HAP-1 (cell line): ENCODE measurements at regions not wholly inside any gene's neighbourhood (a gene's known extent, or its start where the extent isn't known, plus 50 kb on each side); places are given as distances from the start of the nearest gene placed in this dataset.

Experiments used
- DNase-seq, 2 experiments: peaks; one replicate each; pipeline ENCODE4 v3.0.0-alpha.2; 2016 to 2020; ENCODE audit warnings: low spot score in 2 of 2
- H3K27me3 ChIP-seq: fragments of 250-450 bp; sonication (Bioruptor Pico); 2 replicates; pipeline ENCODE4 v1.5.1; 2020; ENCODE audit warnings: low read depth, mild to moderate bottlenecking, moderate library complexity
- H3K36me3 ChIP-seq: fragments of 250-450 bp; sonication (Bioruptor Pico); replicated peaks from 2 replicates; pipeline ENCODE4 v1.5.1; 2020; ENCODE audit warnings: mild to moderate bottlenecking
- H3K4me1 ChIP-seq: fragments of 250-450 bp; sonication (Bioruptor Pico); 2 replicates; pipeline ENCODE4 v1.5.1; 2020; ENCODE audit warnings: mild to moderate bottlenecking
- H3K4me3 ChIP-seq: fragments of 250-450 bp; sonication (Bioruptor Pico); 2 replicates; pipeline ENCODE4 v1.5.1; 2020; ENCODE audit warnings: mild to moderate bottlenecking, moderate library complexity
- H3K9me3 ChIP-seq: fragments of 250-450 bp; sonication (Bioruptor Pico); 2 replicates; pipeline ENCODE4 v1.5.1; 2020; ENCODE audit warnings: mild to moderate bottlenecking, moderate library complexity
- in situ Hi-C: fragments of 300-500 bp; cut with MboI; formaldehyde crosslinking; loops from 3 replicates; pipeline ENCODE4 v1.14.3; 2020; ENCODE audit warnings: low sequenced_read_pairs, inconsistent platforms, mixed read lengths

GRCh38 chr6:3559561-3559960 lies 102.7 kb upstream of the SLC22A23 start:
- no peaks in the 10 kb centered on the region for H3K36me3 ChIP-seq
- H3K9me3 ChIP-seq, result no peaks in the 10 kb centered on the region
- in situ Hi-C loops, result no loop called here

GRCh38 chr6:3557336-3557735 lies 100.5 kb upstream of the SLC22A23 start:
- in situ Hi-C loops, result no loop called here
- no peaks in the 10 kb centered on the region for H3K9me3 ChIP-seq
- no peak for DNase-seq

More at GRCh38 chr6:3559561-3559960, 102.7 kb upstream of the SLC22A23 start:
- Histone ChIP-seq H3K4me1 (no peaks in the 10 kb centered on the region), H3K27me3 (no peaks in the 10 kb centered on the region), H3K4me3 (no peak overlapping the region)
- no peak for DNase-seq

GRCh38 chr6:3553254-3553653 lies 96.4 kb upstream of the SLC22A23 start:
- no peak for DNase-seq
- no peaks in the 10 kb centered on the region for H3K36me3 ChIP-seq
- H3K4me3 ChIP-seq, result no peak overlapping the region
- no peaks in the 10 kb centered on the region for H3K4me1 ChIP-seq
- H3K9me3 ChIP-seq, result no peaks in the 10 kb centered on the region
- in situ Hi-C loops, result no loop called here
- H3K27me3 ChIP-seq, result no peaks in the 10 kb centered on the region

More at GRCh38 chr6:3557336-3557735, 100.5 kb upstream of the SLC22A23 start:
- Histone ChIP-seq H3K27me3 (no peaks in the 10 kb centered on the region), H3K36me3 (no peaks in the 10 kb centered on the region), H3K4me3 (no peak overlapping the region), H3K4me1 (no peaks in the 10 kb centered on the region)

GRCh38 chr6:3551716-3552511 lies 95.1 kb upstream of the SLC22A23 start:
- no peaks in the 10 kb centered on the region for H3K36me3 ChIP-seq
- no peaks in the 10 kb centered on the region for H3K27me3 ChIP-seq
- no peak for DNase-seq
- in situ Hi-C loops, result no loop called here
- no peak overlapping the region for H3K4me3 ChIP-seq
- H3K9me3 ChIP-seq, result no peaks in the 10 kb centered on the region
- no peaks in the 10 kb centered on the region for H3K4me1 ChIP-seq

- H3K4me1 ChIP-seq, result no peaks in the 10 kb centered on the region
- no peak for DNase-seq
- H3K36me3 ChIP-seq, result no peaks in the 10 kb centered on the region
- in situ Hi-C loops, result no loop called here
- no peaks in the 10 kb centered on the region for H3K27me3 ChIP-seq
- H3K9me3 ChIP-seq, result no peaks in the 10 kb centered on the region
- no peak overlapping the region for H3K4me3 ChIP-seq
Measured at GRCh38 chr6:3549314-3549940, 92.6 kb upstream of the SLC22A23 start.

GRCh38 chr6:3546121-3546520 lies 89.3 kb upstream of the SLC22A23 start:
- Histone ChIP-seq H3K9me3 (no peaks in the 10 kb centered on the region), H3K4me3 (no peak overlapping the region), H3K4me1 (no peaks in the 10 kb centered on the region), H3K27me3 (no peaks in the 10 kb centered on the region), H3K36me3 (no peaks in the 10 kb centered on the region)
- no peak for DNase-seq
- in situ Hi-C loops, result no loop called here

- in situ Hi-C loops, result no loop called here
- no peaks in the 10 kb centered on the region for H3K4me1 ChIP-seq
- H3K36me3 ChIP-seq, result no peaks in the 10 kb centered on the region
- no peak overlapping the region for H3K4me3 ChIP-seq
- no peak for DNase-seq
- H3K9me3 ChIP-seq, result no peaks in the 10 kb centered on the region
- no peaks in the 10 kb centered on the region for H3K27me3 ChIP-seq
Measured at GRCh38 chr6:3545156-3545555, 88.3 kb upstream of the SLC22A23 start.

GRCh38 chr6:3542032-3542640 lies 85.3 kb upstream of the SLC22A23 start:
- H3K4me1 ChIP-seq, result no peaks in the 10 kb centered on the region
- H3K4me3 ChIP-seq, result no peak overlapping the region
- in situ Hi-C loops, result no loop called here
- H3K9me3 ChIP-seq, result no peaks in the 10 kb centered on the region
- H3K27me3 ChIP-seq, result no peaks in the 10 kb centered on the region
- no peak for DNase-seq
- H3K36me3 ChIP-seq, result no peaks in the 10 kb centered on the region

GRCh38 chr6:3541006-3541585 lies 84.2 kb upstream of the SLC22A23 start:
- H3K36me3 ChIP-seq, result no peaks in the 10 kb centered on the region
- no peaks in the 10 kb centered on the region for H3K27me3 ChIP-seq
- in situ Hi-C loops, result no loop called here
- no peaks in the 10 kb centered on the region for H3K9me3 ChIP-seq
- H3K4me1 ChIP-seq, result no peaks in the 10 kb centered on the region
- no peak overlapping the region for H3K4me3 ChIP-seq
- DNase-seq, result no peak

- in situ Hi-C loops, result no loop called here
- H3K9me3 ChIP-seq, result no peaks in the 10 kb centered on the region
- DNase-seq, result no peak
- H3K27me3 ChIP-seq, result no peaks in the 10 kb centered on the region
- no peaks in the 10 kb centered on the region for H3K4me1 ChIP-seq
- H3K4me3 ChIP-seq, result no peak overlapping the region
- H3K36me3 ChIP-seq, result no peaks in the 10 kb centered on the region
Measured at GRCh38 chr6:3540253-3540820, 83.5 kb upstream of the SLC22A23 start.

GRCh38 chr6:3538536-3538935 lies 81.7 kb upstream of the SLC22A23 start:
- H3K4me3 ChIP-seq, result no peak overlapping the region
- in situ Hi-C loops, result no loop called here
- DNase-seq, result no peak
- no peaks in the 10 kb centered on the region for H3K27me3 ChIP-seq
- no peaks in the 10 kb centered on the region for H3K36me3 ChIP-seq
- H3K9me3 ChIP-seq, result no peaks in the 10 kb centered on the region
- H3K4me1 ChIP-seq, result no peaks in the 10 kb centered on the region

GRCh38 chr6:3536901-3537300 lies 80.1 kb upstream of the SLC22A23 start:
- no peaks in the 10 kb centered on the region for H3K9me3 ChIP-seq
- no peaks in the 10 kb centered on the region for H3K36me3 ChIP-seq
- DNase-seq, result no peak
- H3K4me3 ChIP-seq, result no peak overlapping the region
- no peaks in the 10 kb centered on the region for H3K27me3 ChIP-seq
- in situ Hi-C loops, result no loop called here
- no peaks in the 10 kb centered on the region for H3K4me1 ChIP-seq

GRCh38 chr6:3535776-3536435 lies 79.1 kb upstream of the SLC22A23 start:
- in situ Hi-C loops, result no loop called here
- Histone ChIP-seq H3K36me3 (no peaks in the 10 kb centered on the region), H3K27me3 (no peaks in the 10 kb centered on the region), H3K4me3 (no peak overlapping the region), H3K9me3 (no peaks in the 10 kb centered on the region), H3K4me1 (no peaks in the 10 kb centered on the region)
- DNase-seq, result no peak
